Right lobe of liver (tissue), 4 donors: ENCODE measurements at regions not wholly inside any gene's neighbourhood (a gene's known extent, or its start where the extent isn't known, plus 50 kb on each side); places are given as distances from the start of the nearest gene placed in this dataset.

Source experiments
- POLR2A ChIP-seq: fragments of 450-650 bp; IDR thresholded peaks from one replicate; pipeline ENCODE4 v1.6.1; 2017; ENCODE audit warnings: antibody characterized with exemption, mild to moderate bottlenecking
- TF ChIP-seq, protein P1 (sequence below), 4 donors: fragments of 200-600 bp in 3 of 4; fragments of 450-650 bp in 1 of 4; IDR thresholded peaks; one replicate each; pipeline versions ENCODE4 v1.5.1 to v1.8.0; 2016 to 2022; ENCODE audit warnings: antibody characterized with exemption in 4 of 4, mild to moderate bottlenecking in 2 of 4
- donor health status: DM: no; HTN: no; CAD: no.
- donor health status: DM: no; HTN: no; CAD: no.
- donor health status: DM: no; HTN: yes; CAD: no.

GRCh38 chr9:89687188-89687587, 82.4 kb downstream of the GADD45G start:
- TF ChIP-seq, protein P1, sequence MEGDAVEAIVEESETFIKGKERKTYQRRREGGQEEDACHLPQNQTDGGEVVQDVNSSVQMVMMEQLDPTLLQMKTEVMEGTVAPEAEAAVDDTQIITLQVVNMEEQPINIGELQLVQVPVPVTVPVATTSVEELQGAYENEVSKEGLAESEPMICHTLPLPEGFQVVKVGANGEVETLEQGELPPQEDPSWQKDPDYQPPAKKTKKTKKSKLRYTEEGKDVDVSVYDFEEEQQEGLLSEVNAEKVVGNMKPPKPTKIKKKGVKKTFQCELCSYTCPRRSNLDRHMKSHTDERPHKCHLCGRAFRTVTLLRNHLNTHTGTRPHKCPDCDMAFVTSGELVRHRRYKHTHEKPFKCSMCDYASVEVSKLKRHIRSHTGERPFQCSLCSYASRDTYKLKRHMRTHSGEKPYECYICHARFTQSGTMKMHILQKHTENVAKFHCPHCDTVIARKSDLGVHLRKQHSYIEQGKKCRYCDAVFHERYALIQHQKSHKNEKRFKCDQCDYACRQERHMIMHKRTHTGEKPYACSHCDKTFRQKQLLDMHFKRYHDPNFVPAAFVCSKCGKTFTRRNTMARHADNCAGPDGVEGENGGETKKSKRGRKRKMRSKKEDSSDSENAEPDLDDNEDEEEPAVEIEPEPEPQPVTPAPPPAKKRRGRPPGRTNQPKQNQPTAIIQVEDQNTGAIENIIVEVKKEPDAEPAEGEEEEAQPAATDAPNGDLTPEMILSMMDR (IDR thresholded peaks at IDR 0.05) = no peak
- no peak for TF ChIP-seq POLR2A
